Kidney epithelial cell (primary cell): ENCODE measurements at regions not wholly inside any gene's neighbourhood (a gene's known extent, or its start where the extent isn't known, plus 50 kb on each side); places are given as distances from the start of the nearest gene placed in this dataset.

ENCODE experiments used
- DNase-seq: peaks from one replicate; pipeline ENCODE4 v3.0.0-alpha.2; 2010; ENCODE audit warnings: low read depth
- H3K27me3 ChIP-seq: 2 replicates; pipeline ENCODE4 v1.6.0; 2011; ENCODE audit warnings: low read length; ENCODE audit not compliant: control insufficient read depth, insufficient read depth
- H3K36me3 ChIP-seq: 2 replicates; pipeline ENCODE4 v1.5.1; 2011; ENCODE audit warnings: low read length; ENCODE audit not compliant: control insufficient read depth, insufficient read depth
- H3K4me3 ChIP-seq: 2 replicates; pipeline ENCODE4 v1.5.1; 2011; ENCODE audit warnings: low read depth, mild to moderate bottlenecking, control low read depth, low read length
- TF ChIP-seq, protein P1 (sequence below): IDR thresholded peaks from 2 replicates; pipeline ENCODE4 v1.5.1; 2011; ENCODE audit warnings: mild to moderate bottlenecking, moderate library complexity, low read length, control low read depth, inconsistent platforms; ENCODE audit not compliant: insufficient read depth, poor library complexity, severe bottlenecking

DNA sequence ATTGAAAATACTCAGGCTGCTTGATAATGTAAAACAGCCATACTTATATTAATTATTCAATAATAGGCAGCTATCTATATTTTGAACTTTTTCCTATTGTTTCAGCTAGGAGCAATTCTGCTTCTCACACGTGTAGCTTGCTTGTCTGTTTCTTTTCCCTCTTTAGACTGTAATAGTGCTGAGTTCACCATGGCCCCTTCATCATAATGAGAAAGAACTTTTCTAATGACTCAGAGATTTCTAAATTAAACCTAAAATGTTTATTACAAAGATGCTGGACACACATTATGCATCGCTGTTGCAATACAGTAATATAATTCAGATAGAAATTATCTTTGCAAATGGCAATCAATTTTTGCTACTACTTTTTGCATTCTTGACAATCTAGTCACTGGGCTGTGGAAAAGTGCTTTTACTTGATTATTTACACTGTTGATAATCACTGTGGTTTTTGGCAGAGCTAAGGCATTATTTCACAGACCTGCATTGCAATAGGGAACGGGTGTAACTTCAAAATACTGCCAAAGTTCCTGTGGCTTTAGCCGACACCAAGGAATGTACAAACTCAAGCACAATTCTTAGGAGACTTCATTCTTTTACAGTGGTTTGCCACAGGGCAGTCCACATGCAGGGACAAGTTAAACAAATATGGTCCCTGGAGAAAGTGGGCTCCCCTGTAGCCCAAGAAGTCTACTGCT lies 281.0 kb upstream of the TBL1XR1 start:
- TF ChIP-seq, protein P1, sequence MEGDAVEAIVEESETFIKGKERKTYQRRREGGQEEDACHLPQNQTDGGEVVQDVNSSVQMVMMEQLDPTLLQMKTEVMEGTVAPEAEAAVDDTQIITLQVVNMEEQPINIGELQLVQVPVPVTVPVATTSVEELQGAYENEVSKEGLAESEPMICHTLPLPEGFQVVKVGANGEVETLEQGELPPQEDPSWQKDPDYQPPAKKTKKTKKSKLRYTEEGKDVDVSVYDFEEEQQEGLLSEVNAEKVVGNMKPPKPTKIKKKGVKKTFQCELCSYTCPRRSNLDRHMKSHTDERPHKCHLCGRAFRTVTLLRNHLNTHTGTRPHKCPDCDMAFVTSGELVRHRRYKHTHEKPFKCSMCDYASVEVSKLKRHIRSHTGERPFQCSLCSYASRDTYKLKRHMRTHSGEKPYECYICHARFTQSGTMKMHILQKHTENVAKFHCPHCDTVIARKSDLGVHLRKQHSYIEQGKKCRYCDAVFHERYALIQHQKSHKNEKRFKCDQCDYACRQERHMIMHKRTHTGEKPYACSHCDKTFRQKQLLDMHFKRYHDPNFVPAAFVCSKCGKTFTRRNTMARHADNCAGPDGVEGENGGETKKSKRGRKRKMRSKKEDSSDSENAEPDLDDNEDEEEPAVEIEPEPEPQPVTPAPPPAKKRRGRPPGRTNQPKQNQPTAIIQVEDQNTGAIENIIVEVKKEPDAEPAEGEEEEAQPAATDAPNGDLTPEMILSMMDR, result no peak
- Histone ChIP-seq H3K27me3 (no peaks in the 10 kb centered on the region), H3K36me3 (no peaks in the 10 kb centered on the region), H3K4me3 (no peak overlapping the region)
- peak; percentile 98 for DNase-seq

DNA sequence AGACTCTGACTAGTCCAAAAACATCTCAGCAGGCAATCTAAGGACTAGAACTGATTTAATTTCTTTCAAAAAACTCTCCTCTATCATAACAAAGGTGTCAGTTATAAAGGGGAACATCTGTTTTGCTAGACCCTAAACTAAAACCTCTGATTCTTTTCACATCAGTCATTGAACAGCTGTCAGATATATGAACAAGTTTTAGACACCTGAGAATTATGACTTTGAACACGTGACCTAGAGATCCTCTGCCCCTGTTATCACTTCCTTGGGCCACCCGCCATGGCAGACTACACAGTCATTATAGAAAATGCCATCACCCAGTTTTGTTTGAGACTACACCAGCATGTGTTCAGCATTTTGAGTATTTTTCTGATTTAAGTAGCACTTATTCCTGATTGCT lies 282.3 kb upstream of the TBL1XR1 start:
- Histone ChIP-seq H3K4me3 (no peak overlapping the region), H3K27me3 (no peaks in the 10 kb centered on the region), H3K36me3 (no peaks in the 10 kb centered on the region)
- DNase-seq, result no peak
- TF ChIP-seq, protein P1, result no peak

DNA sequence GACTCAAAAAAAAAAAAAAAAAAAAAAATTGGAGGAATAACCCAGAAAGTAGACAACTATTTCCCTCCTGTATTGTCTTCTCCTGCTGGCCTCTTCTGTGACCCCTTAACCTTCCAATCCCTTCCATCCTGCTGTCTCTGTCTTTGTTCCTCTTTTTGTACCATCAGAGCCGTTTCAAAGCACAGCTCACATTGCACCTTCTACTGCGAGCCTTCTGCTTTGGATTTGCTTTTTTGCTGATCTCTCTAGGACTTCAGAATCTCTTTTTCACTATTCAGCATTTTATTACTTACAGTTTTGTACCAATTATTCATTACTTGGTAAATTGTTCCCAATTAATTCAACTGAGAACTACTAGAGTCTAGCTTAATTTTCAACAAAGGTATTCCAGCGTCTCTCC lies 284.0 kb upstream of the TBL1XR1 start:
- Histone ChIP-seq H3K4me3 (no peak overlapping the region), H3K27me3 (no peaks in the 10 kb centered on the region), H3K36me3 (no peaks in the 10 kb centered on the region)
- no peak for DNase-seq
- TF ChIP-seq, protein P1, result no peak

DNA sequence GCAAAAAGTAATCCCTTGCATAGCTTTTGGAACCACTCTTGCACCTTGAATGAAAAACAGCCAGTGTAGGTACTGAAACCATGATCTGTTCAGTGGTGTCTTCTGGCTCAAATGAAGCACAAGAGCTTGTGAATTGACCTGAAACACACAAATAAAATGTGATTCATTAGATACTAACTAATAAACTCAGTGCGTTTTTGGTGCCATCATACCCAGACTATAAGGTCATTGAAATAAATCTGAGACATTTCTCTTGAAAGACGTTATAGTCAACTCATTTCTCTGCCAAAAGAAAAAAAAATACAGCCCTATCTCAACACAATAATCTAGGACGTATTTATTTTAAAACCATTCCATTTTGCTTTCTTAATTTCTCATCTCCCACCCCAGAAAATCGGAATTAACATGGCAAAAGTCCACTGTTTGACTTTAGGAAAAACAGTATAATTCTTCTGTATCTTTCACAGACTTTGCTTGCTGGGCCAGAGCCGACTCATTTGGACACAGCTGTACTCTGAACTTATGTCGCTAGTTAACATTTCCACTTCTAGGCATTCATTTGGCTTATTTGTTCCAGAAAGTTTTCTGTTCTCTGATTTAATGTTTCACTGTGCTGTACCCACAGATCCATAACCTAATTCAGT lies 284.9 kb upstream of the TBL1XR1 start:
- no peak for DNase-seq
- TF ChIP-seq, protein P1, result no peak
- Histone ChIP-seq H3K36me3 (no peaks in the 10 kb centered on the region), H3K4me3 (no peak overlapping the region), H3K27me3 (no peaks in the 10 kb centered on the region)

DNA sequence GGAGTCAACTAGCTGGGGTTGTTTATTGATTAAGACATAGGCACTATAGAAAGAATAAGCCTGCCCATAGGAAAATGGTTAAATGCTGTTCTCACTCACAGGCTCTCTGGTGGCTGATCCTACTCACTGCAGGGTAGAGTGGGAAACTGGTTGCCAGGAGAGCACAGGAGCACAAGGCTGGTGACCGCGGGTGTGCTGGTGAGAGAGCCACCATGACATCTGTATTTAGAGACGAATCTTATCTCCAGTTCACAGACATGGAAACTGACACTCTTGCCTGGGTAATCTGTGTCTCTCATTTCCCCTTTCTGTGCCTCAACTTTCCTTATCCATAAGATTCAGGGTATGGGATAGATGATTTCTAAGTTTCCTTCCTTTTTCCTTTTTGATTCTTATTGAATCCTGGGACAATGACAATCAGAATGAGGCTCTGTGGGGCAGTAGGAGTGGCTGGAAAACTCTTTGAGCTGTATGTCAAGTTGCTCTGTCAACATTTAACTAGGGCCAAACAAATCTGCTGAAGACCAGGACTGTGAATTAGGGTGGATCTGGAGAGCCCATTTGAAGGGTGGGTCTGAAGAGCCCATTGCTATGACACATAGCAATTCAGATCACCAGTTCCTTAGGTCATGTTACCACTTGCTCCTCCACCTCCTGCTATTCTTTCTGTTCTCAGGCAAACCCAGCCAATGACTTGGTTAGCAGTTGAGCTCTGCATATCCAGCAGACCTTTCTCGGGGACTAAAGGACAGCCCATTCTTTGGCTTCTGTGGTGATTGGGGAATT lies 286.1 kb upstream of the TBL1XR1 start:
- Histone ChIP-seq H3K36me3 (no peaks in the 10 kb centered on the region), H3K4me3 (no peak overlapping the region), H3K27me3 (no peaks in the 10 kb centered on the region)
- TF ChIP-seq, protein P1, result no peak
- no peak for DNase-seq
